DND-41 (cell line): ENCODE measurements at regions not wholly inside any gene's neighbourhood (a gene's known extent, or its start where the extent isn't known, plus 50 kb on each side); places are given as distances from the start of the nearest gene placed in this dataset.

Experiments
- EZH2 ChIP-seq: IDR thresholded peaks from 3 replicates; pipeline ENCODE4 v1.6.1; 2012; ENCODE audit warnings: borderline replicate concordance, low read depth, mild to moderate bottlenecking, moderate library complexity, low read length, inconsistent platforms; ENCODE audit not compliant: severe bottlenecking
- TF ChIP-seq, protein P1 (sequence below): IDR thresholded peaks from 2 replicates; pipeline ENCODE4 v1.5.1; 2012; ENCODE audit warnings: borderline replicate concordance, low read length, moderate library complexity, mild to moderate bottlenecking; ENCODE audit not compliant: poor library complexity, severe bottlenecking; ENCODE audit errors: extremely low read depth

DNA sequence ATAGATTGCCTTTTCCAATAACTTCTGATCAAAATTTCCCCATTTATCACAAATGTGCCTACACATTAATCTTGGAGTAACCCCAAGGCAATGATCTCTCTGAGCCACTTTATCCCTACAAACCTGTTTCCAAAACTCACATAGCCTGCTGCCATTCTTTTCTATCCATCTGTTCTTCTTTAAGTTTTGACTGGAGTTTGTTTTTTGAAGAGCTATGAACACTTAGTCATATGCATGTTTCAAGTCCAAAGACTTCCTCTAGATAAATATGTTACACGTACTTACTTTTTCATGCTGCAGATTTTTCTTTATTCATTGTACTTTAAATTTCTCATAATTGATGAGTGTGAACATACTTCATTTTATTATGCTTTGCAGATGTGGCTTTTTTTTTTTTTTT lies 488.9 kb upstream of the CITED2 start:
- no peak for TF ChIP-seq EZH2
- TF ChIP-seq, protein P1, sequence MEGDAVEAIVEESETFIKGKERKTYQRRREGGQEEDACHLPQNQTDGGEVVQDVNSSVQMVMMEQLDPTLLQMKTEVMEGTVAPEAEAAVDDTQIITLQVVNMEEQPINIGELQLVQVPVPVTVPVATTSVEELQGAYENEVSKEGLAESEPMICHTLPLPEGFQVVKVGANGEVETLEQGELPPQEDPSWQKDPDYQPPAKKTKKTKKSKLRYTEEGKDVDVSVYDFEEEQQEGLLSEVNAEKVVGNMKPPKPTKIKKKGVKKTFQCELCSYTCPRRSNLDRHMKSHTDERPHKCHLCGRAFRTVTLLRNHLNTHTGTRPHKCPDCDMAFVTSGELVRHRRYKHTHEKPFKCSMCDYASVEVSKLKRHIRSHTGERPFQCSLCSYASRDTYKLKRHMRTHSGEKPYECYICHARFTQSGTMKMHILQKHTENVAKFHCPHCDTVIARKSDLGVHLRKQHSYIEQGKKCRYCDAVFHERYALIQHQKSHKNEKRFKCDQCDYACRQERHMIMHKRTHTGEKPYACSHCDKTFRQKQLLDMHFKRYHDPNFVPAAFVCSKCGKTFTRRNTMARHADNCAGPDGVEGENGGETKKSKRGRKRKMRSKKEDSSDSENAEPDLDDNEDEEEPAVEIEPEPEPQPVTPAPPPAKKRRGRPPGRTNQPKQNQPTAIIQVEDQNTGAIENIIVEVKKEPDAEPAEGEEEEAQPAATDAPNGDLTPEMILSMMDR: no peak
